ENCODE measurements at regions not wholly inside any gene's neighbourhood (a gene's known extent, or its start where the extent isn't known, plus 50 kb on each side); places are given as distances from the start of the nearest gene placed in this dataset.

GRCh38 chr1:94326329-94326728, 88.9 kb upstream of the ARHGAP29 start:
- TF ChIP-seq, protein P1, sequence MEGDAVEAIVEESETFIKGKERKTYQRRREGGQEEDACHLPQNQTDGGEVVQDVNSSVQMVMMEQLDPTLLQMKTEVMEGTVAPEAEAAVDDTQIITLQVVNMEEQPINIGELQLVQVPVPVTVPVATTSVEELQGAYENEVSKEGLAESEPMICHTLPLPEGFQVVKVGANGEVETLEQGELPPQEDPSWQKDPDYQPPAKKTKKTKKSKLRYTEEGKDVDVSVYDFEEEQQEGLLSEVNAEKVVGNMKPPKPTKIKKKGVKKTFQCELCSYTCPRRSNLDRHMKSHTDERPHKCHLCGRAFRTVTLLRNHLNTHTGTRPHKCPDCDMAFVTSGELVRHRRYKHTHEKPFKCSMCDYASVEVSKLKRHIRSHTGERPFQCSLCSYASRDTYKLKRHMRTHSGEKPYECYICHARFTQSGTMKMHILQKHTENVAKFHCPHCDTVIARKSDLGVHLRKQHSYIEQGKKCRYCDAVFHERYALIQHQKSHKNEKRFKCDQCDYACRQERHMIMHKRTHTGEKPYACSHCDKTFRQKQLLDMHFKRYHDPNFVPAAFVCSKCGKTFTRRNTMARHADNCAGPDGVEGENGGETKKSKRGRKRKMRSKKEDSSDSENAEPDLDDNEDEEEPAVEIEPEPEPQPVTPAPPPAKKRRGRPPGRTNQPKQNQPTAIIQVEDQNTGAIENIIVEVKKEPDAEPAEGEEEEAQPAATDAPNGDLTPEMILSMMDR (optimal IDR thresholded peaks at IDR 0.05 in 1 of 3, IDR thresholded peaks at IDR 0.05 in 1 of 3, conservative IDR thresholded peaks at IDR 0.05 in 1 of 3; ENCODE audit: extremely low read depth in 1 of 3, insufficient read depth in 2 of 3, low read length in 3 of 3) = no peak
- TF ChIP-seq EZH2 (IDR thresholded peaks at IDR 0.05; ENCODE audit: low read length) = no peak

Measured in keratinocyte (primary cell).